Neural progenitor cell (in vitro differentiated cells): ENCODE measurements at regions not wholly inside any gene's neighbourhood (a gene's known extent, or its start where the extent isn't known, plus 50 kb on each side); places are given as distances from the start of the nearest gene placed in this dataset.

Experiments
- DNase-seq: peaks from one replicate; pipeline ENCODE4 v3.0.0-alpha.2; 2016; ENCODE audit warnings: low spot score
- H2AFZ ChIP-seq: fragments of 200-600 bp; sonication (generic); replicated peaks from 2 replicates; pipeline ENCODE4 v1.6.1; 2016; ENCODE audit warnings: antibody characterized with exemption
- H3F3A ChIP-seq: fragments of 200-600 bp; sonication (generic); 2 replicates; pipeline ENCODE4 v1.6.1; 2016; ENCODE audit warnings: antibody characterized with exemption, low read depth
- H3K27ac ChIP-seq: fragments of 200-600 bp; sonication (generic); 2 replicates; pipeline ENCODE4 v1.5.1; 2016; ENCODE audit warnings: mild to moderate bottlenecking
- H3K27me3 ChIP-seq: fragments of 200-600 bp; sonication (generic); 2 replicates; pipeline ENCODE4 v1.6.1; 2016; ENCODE audit warnings: mild to moderate bottlenecking, moderate library complexity
- H3K36me3 ChIP-seq: fragments of 200-600 bp; sonication (generic); 2 replicates; pipeline ENCODE4 v1.5.1; 2016
- H3K4me1 ChIP-seq: fragments of 200-600 bp; sonication (generic); 2 replicates; pipeline ENCODE4 v1.6.1; 2016; ENCODE audit warnings: mixed run types
- H3K4me2 ChIP-seq: fragments of 200-600 bp; sonication (generic); 2 replicates; pipeline ENCODE4 v1.6.1; 2016
- H3K4me3 ChIP-seq: fragments of 200-600 bp; sonication (generic); 2 replicates; pipeline ENCODE4 v1.5.1; 2016
- H3K79me2 ChIP-seq: fragments of 200-600 bp; sonication (generic); 2 replicates; pipeline ENCODE4 v1.6.1; 2016; ENCODE audit warnings: low read depth
- H3K9ac ChIP-seq: fragments of 200-600 bp; sonication (generic); 2 replicates; pipeline ENCODE4 v1.6.1; 2016
- H3K9me3 ChIP-seq: fragments of 200-600 bp; sonication (generic); 2 replicates; pipeline ENCODE4 v1.5.1; 2016; ENCODE audit warnings: low read depth
- H4K20me1 ChIP-seq: fragments of 200-600 bp; sonication (generic); 2 replicates; pipeline ENCODE4 v1.6.1; 2016; ENCODE audit warnings: low read depth
- H3K27ac Mint-ChIP-seq: 3 replicates; pipeline ENCODE4 v1.8.0; 2021; ENCODE audit warnings: mixed read lengths
- H3K27me3 Mint-ChIP-seq: 2 replicates; pipeline ENCODE4 v1.8.0; 2022; ENCODE audit warnings: low read depth, mild to moderate bottlenecking, inconsistent platforms, moderate library complexity, mixed read lengths; ENCODE audit not compliant: insufficient read depth
- H3K36me3 Mint-ChIP-seq: 3 replicates; pipeline ENCODE4 v1.8.0; 2021; ENCODE audit warnings: mixed read lengths
- H3K4me1 Mint-ChIP-seq: 3 replicates; pipeline ENCODE4 v1.8.0; 2021; ENCODE audit warnings: mixed read lengths
- H3K4me3 Mint-ChIP-seq: 3 replicates; pipeline ENCODE4 v1.8.0; 2021; ENCODE audit warnings: mild to moderate bottlenecking, moderate library complexity, mixed read lengths
- H3K9me3 Mint-ChIP-seq: 3 replicates; pipeline ENCODE4 v1.8.0; 2020; ENCODE audit warnings: mixed read lengths
- CTCF ChIP-seq: fragments of 200-600 bp; sonication (generic); IDR thresholded peaks from 2 replicates; pipeline ENCODE4 v1.5.1; 2017; ENCODE audit warnings: antibody characterized with exemption, mild to moderate bottlenecking
- EZH2 ChIP-seq: fragments of 200-600 bp; sonication (generic); IDR thresholded peaks from 2 replicates; pipeline ENCODE4 v1.6.1; 2017; ENCODE audit warnings: antibody characterized with exemption, mild to moderate bottlenecking, moderate library complexity
- EZH2phosphoT487 ChIP-seq: fragments of 200-600 bp; sonication (generic); IDR thresholded peaks from 2 replicates; pipeline ENCODE4 v1.6.1; 2017; ENCODE audit warnings: antibody characterized with exemption

GRCh38 chr6:86657192-86657591, 280.1 kb upstream of the HTR1E start:
- H3F3A ChIP-seq: no peaks in the 10 kb centered on the region
- H3K4me2 ChIP-seq: no peak overlapping the region
- no peak overlapping the region for H3K27ac ChIP-seq
- H3K4me3 Mint-ChIP-seq: no peak overlapping the region
- H3K4me3 ChIP-seq: no peak overlapping the region
- no peaks in the 10 kb centered on the region for H3K27me3 Mint-ChIP-seq
- H3K27me3 ChIP-seq: no peaks in the 10 kb centered on the region
- no peaks in the 10 kb centered on the region for H3K36me3 Mint-ChIP-seq
- H3K4me1 ChIP-seq: no peaks in the 10 kb centered on the region
- DNase-seq: no peak
- TF ChIP-seq EZH2 (no peak), CTCF (no peak)
- H3K27ac Mint-ChIP-seq: no peak overlapping the region
- no peak overlapping the region for H3K9ac ChIP-seq
- no peaks in the 10 kb centered on the region for H3K9me3 Mint-ChIP-seq
- no peaks in the 10 kb centered on the region for H3K79me2 ChIP-seq
- H3K9me3 ChIP-seq: no peaks in the 10 kb centered on the region
- H4K20me1 ChIP-seq: no peaks in the 10 kb centered on the region
- no peaks in the 10 kb centered on the region for H3K4me1 Mint-ChIP-seq
- no peak overlapping the region for H2AFZ ChIP-seq
- no peaks in the 10 kb centered on the region for H3K36me3 ChIP-seq

- Mint-ChIP-seq H3K4me1 (no peaks in the 10 kb centered on the region), H3K27ac (no peak overlapping the region), H3K36me3 (no peaks in the 10 kb centered on the region), H3K4me3 (no peak overlapping the region), H3K9me3 (no peaks in the 10 kb centered on the region), H3K27me3 (peaks cover 3% of the 10 kb centered on the region)
- Histone ChIP-seq H3K4me1 (peaks cover 8% of the 10 kb centered on the region), H3K4me3 (no peak overlapping the region), H3K27me3 (no peaks in the 10 kb centered on the region), H3K9ac (no peak overlapping the region), H3K27ac (no peak overlapping the region), H3K36me3 (no peaks in the 10 kb centered on the region), H2AFZ (no peak overlapping the region), H3K79me2 (no peaks in the 10 kb centered on the region), H3K4me2 (no peak overlapping the region), H3K9me3 (no peaks in the 10 kb centered on the region), H3F3A (no peaks in the 10 kb centered on the region), H4K20me1 (no peaks in the 10 kb centered on the region)
- DNase-seq: no peak
- no peak for TF ChIP-seq CTCF
- no peak for TF ChIP-seq EZH2
- no peak for TF ChIP-seq EZH2phosphoT487
These were observed 308.2 kb upstream of the HTR1E start for GRCh38 chr6:86629123-86629522.

- no peaks in the 10 kb centered on the region for H3K36me3 Mint-ChIP-seq
- H3K9ac ChIP-seq: no peak overlapping the region
- no peaks in the 10 kb centered on the region for H3K4me1 Mint-ChIP-seq
- no peaks in the 10 kb centered on the region for H3K9me3 ChIP-seq
- H3K36me3 ChIP-seq: no peaks in the 10 kb centered on the region
- H3K27ac ChIP-seq: no peak overlapping the region
- no peaks in the 10 kb centered on the region for H4K20me1 ChIP-seq
- peaks cover 7% of the 10 kb centered on the region for H3F3A ChIP-seq
- TF ChIP-seq EZH2phosphoT487 (no peak), CTCF (no peak), EZH2 (no peak)
- peaks cover 5% of the 10 kb centered on the region for H3K9me3 Mint-ChIP-seq
- H3K4me2 ChIP-seq: no peak overlapping the region
- H3K4me3 ChIP-seq: no peak overlapping the region
- no peaks in the 10 kb centered on the region for H3K79me2 ChIP-seq
- H3K27me3 ChIP-seq: no peaks in the 10 kb centered on the region
- no peak for DNase-seq
- no peaks in the 10 kb centered on the region for H3K27me3 Mint-ChIP-seq
- no peak overlapping the region for H3K27ac Mint-ChIP-seq
- H2AFZ ChIP-seq: no peak overlapping the region
- no peak overlapping the region for H3K4me3 Mint-ChIP-seq
- peaks cover 8% of the 10 kb centered on the region for H3K4me1 ChIP-seq
These were observed 317.9 kb upstream of the HTR1E start for GRCh38 chr6:86619428-86619827.

- Histone ChIP-seq H3K9ac (no peak overlapping the region), H3K27ac (peak overlapping the region; percentile 61), H2AFZ (no peak overlapping the region), H3K4me2 (peak overlapping the region; percentile 27), H3K4me3 (no peak overlapping the region), H4K20me1 (no peaks in the 10 kb centered on the region), H3K79me2 (no peaks in the 10 kb centered on the region), H3K9me3 (no peaks in the 10 kb centered on the region), H3K36me3 (no peaks in the 10 kb centered on the region), H3K27me3 (no peaks in the 10 kb centered on the region), H3K4me1 (peaks cover 8% of the 10 kb centered on the region), H3F3A (peaks cover 7% of the 10 kb centered on the region)
- DNase-seq: no peak
- Mint-ChIP-seq H3K27me3 (no peaks in the 10 kb centered on the region), H3K27ac (no peak overlapping the region), H3K36me3 (no peaks in the 10 kb centered on the region), H3K9me3 (no peaks in the 10 kb centered on the region), H3K4me1 (peaks cover 1% of the 10 kb centered on the region), H3K4me3 (no peak overlapping the region)
- TF ChIP-seq EZH2 (no peak), CTCF (no peak), EZH2phosphoT487 (no peak)
These were observed 322.0 kb upstream of the HTR1E start for GRCh38 chr6:86615299-86615698.
